ENCODE measurements at regions not wholly inside any gene's neighbourhood (a gene's known extent, or its start where the extent isn't known, plus 50 kb on each side); places are given as distances from the start of the nearest gene placed in this dataset.
"Not testable (repeated sequence)": the region's sequence is repeated elsewhere in the genome, so short reads cannot be mapped to it uniquely, and the experiment has no call there.

GRCh38 chr3:104445252-104445919 lies 921.3 kb upstream of the ALCAM start:
- DNase-seq: not testable (repeated sequence)

DNA sequence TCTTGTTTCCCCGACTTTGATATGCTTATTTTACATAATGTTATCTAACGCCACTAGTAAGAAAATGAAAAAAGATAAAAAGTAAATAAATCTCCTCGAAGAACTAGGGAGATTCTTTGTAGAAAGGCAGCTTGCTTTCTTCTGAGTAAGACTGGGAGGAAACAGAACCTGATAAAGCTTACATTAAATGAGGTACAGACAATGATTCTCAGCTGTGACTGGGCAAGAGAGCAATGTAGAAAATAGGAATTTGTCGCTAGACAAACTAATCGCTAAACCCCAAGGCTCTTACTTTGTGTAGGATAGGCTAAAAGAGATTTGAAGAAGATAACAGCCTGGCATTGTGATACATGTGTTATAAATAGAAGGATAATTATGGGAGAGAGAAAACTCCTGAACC lies 919.0 kb upstream of the ALCAM start:
- DNase-seq: no peak

- no peak for DNase-seq
These were observed 914.0 kb upstream of the ALCAM start for GRCh38 chr3:104452697-104453096.

DNA sequence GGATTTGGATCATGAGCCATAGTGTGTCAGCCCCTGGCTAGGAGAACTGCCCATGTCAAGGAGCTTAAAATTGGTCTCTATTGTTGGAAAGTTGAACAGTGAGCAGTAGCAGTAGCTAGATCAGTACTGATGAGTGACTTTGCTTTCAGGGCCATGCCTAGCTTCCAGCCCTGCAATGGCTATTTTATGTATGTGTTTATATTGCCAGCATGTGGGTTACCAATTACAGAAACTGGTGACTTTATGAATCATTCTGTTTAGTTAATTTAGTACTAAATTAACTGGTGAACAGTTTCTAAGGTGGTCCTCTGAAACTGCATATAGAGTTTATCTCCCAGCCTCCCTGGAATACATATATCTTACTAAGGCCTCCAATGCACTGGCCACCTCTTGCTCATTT lies 908.1 kb upstream of the ALCAM start:
- DNase-seq: no peak

- DNase-seq: no peak
These were observed 906.0 kb upstream of the ALCAM start for GRCh38 chr3:104460477-104461406.

DNA sequence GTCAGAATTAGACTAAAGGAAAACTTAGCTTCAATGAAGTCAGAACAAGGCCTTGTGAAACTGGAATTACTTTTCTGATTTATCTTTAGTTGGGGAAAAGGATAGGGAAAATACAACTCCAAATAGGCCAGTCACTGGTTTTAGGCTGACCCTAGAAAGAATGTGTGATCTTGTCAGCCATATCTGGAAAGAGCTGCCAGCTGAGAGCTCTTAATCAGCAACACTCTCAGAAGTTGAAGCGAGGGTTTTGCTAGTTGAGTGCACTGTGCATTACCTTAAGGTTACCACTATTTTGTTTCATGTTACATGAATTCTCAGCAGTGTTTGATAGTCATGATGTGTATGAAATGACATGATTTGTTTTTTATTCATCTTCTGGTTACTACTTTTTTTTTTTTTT lies 905.3 kb upstream of the ALCAM start:
- DNase-seq: no peak

- DNase-seq: no peak
These were observed 894.5 kb upstream of the ALCAM start for GRCh38 chr3:104472221-104472620.

DNA sequence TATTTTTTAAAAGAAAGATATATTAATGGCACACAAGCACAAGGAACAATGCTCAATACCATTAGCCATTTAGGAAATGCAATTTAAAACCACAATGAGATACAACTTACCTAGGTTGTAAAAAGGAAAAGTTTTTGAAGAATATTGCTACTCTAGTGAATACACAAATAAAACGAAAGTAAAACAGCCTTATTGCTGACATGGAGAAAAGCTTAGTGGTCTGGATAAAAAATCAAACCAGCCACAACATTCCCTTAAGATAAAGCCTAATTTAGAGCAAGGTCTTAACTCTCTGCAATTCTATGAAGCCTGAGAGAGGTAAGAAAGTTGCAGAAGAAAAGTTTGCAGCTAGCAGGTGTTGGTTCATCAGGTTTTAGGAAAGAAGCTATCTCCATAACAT lies 892.7 kb upstream of the ALCAM start:
- no peak for DNase-seq

DNA sequence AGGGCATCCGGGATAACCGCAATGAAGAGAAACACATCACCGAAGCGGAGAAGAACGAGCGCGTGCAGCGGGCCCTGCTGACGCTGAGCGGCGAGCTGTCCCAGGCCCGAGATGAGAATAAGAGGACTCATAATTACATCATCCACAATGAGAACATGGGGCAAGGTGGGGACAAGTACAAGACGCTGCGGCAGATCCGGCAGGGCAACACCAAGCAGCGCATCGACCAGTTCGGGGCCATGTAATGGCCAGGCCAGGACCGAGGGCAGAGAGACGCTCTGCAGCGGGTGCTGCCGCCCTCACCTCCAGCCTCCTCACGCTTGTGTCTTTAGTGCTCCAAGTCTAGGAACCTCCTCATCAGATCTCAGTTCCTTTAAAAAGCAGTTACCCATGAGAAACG lies 863.7 kb upstream of the ALCAM start:
- DNase-seq: no peak

DNA sequence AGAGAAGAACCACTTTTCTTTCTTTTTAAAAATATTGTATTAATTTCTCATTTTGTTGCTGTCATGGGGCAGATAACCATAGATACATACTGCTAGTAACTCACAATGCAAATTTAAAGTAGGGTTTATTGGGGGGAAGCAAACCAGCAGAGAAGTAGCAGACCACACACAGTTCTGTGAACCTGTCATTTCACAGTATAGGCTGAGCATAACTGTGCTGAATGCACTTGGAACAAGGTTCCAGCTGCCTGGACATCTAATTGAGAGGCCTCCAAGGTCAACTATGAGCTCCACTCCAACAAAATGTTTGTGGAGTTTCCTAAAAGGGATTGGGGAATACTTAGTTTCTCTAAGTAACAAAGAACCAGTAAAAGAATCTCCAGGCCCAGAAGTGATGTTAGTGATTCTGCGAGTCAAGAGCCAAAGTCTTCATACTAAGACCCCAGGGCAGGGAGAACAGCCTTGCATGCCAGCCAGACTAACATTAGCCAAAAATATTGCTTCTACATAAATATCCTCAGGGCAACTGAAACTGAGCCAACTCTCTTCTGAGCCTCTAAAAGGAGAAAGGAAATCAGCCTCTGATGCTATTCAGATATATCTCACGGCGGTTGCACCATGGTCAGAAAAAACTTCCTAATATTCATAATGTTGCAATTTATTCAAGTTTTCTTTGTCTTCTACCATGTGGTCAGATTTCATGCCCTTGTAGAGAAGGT lies 856.4 kb upstream of the ALCAM start:
- peak; percentile 49 for DNase-seq

GRCh38 chr3:104514371-104514770 lies 852.3 kb upstream of the ALCAM start:
- no peak for DNase-seq

DNA sequence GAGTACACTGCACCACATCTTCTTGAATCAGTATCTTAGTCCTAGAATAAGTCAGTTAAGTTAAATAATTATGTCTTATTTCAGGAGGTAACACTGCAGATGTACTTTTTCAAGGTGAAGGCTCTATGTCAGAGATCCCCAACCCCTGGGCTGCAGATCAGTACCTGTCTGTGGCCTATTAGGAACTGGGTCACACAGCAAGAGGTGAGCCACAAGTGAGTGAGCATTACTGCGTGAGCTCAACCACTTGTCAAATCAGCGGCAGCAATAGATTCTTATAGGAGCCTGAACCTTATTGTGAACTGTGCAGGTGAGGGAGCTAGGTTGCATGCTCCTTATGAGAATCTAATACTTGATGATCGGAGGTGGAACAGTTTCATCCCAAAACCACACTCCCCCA lies 851.9 kb upstream of the ALCAM start:
- DNase-seq: no peak

- DNase-seq: no peak
These were observed 847.6 kb upstream of the ALCAM start for GRCh38 chr3:104519068-104519467.

DNA sequence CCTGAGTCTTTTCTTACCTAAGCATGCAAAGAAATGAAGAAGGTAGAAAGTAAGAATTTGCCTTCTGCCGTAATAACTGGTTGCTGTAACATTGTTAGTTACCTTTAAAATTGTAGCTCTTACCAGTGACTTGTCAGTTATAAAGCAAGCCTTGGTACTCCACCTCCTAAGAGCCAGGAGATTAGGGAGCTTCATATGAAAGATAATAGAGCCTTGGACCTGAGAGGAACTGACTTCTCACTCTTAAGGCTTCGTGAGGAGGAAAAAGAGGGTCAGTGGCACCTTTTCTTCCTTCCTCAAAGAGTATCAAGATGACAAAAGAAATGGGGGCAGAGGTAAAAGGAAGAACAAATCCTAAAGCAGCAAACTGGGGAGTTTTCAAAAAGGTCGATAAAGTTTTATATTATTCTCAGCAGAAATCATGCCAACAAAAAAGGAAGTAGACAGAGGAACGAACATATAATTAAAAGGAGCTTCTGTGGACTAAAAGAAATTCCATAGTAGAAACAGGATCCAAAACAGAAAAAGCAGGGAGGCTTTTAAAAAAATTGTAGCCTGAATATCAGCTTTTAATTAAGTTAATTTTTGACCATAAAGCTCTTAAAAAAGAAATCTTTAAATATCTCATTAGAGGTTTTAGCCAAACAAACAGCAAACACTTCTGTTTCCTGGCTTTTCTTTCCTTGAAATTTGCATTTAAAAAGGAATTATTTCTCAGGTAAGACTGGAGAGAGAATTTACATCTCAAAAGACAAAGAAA lies 847.1 kb upstream of the ALCAM start:
- DNase-seq: no peak

DNA sequence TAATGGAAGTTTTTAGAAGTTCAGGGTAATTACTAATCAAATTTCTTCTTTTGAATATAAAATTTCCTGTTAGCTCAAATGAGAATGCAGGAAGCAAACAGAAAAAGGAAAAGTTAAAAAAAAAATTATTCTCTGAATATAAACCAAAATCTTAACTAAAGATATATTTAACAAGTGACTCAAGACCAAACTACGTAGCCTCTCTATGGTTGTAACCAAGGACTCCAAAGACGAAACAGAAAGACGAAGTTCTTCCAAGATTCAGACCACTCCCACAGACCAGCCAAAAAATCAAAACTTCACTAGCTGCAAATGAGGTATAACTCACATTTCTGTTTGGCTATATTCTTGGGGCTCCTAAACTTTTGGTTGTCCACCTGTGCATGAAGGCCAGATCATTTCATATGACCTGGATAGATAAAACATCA lies 846.5 kb upstream of the ALCAM start:
- DNase-seq: no peak

DNA sequence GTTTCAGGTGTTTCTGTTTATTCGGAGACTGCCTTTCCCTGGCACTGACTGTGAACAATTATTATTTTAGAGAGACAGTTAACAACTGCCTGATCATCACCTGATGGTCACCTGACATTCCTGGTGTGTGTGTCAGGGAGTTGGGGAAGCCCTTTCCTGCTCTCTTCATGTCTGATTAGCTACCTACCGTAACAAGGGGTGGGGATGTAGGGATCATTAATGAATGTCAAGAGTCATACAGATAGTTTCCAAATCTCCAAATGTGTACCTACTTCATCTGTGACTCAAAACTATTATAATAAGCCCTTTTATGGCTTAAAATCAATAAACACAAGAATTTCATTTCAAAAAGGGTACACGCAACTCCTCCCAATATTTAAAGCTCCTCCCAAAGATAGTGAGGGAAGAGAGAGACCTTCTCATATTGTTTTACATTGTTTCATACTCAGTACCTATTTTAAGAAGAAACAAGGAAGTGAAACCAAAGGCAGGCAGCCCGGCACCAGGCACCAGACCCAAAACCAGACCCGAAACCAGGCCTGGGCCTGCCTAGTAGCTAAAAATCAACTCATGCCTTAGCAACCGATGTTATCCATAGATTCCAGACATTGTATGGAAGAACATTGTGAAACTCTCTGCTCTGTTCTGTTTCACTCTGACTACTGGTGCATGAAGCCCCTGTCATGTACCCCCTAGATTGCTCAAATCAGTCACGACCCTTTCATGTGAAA lies 844.9 kb upstream of the ALCAM start:
- DNase-seq: no peak

GRCh38 chr3:104523136-104523535 lies 843.6 kb upstream of the ALCAM start:
- no peak for DNase-seq

DNA sequence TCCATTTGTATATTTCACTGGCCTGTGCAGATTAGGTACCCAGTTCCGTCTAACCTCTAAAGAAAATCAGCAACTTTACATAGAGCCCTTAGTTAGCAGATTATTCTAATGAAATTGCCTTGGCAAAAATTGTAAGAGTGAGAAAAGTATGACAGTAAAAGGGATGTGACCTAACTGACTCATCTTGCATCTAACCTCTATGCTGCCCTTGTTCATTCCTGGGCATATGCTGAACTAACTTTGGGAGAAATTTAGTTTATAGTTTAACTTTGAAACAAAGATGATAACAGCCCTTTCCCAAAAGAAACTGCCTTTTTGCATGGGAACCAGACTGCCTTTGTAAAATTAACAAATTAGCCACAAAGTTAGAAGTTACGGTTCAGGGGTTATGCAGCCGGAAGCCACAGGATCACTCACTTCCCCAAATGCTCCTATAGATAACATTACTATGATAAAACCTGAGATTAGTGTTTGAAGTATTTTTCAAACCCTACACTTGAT lies 839.8 kb upstream of the ALCAM start:
- no peak for DNase-seq

DNA sequence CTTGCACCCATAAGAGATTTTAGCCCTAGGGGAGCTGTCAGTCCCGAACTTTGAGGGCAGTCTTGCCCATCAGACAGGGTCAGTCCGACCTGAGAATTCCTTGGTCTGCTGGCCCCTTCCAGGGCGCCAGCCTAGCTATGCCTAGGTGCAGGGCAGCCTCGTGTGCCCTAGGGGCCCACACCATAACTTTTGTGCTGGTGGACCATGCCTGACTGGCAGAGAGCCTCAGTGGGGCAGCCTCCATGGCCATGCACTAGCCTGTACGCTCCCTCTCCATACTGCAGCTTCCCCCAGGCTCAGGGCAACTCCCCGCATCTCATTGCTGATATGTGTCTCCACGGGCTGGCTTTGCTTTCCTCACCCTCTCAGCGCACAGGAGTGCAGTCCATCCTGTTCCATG lies 835.8 kb upstream of the ALCAM start:
- DNase-seq: no peak

DNA sequence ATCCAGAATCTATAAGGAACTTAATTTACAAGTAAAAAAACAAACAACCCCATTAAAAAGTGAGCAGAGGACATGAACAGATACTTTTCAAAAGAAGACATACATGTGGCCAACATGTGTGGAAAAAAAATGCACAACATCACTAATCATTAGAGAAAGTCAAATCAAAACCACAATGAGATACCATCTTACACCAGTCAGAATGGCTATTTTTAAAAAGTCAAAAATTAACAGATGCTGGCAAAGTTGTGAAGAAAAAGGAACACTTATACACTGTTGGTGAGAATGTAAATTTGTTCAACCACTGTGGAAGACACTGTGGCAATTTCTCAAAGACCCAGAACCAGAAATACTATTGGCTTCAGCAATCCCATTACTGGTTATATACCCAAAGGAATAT lies 830.0 kb upstream of the ALCAM start:
- no peak for DNase-seq

DNA sequence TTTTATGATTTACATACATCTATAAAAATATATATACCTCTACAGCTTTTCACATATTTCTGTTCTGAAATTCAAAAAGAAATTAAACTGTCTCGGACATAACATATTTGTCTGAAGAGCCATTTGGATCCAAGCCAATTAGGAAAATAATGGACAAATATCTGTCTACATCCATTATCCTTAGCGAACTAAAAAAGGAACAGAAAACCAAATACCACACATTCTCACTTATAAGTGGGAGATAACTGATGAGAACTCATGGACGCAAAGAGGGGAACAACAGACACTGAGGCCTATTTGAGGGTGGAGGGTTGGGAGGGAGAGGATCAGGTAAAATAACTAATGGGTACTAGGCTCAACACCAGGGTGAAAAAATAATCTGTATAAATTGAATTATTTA lies 829.4 kb upstream of the ALCAM start:
- DNase-seq: no peak

- no peak for DNase-seq
These were observed 820.4 kb upstream of the ALCAM start for GRCh38 chr3:104546301-104546700.

Data from NCI-H146 (cell line).